Progenitor cell of endocrine pancreas (in vitro differentiated cells): ENCODE measurements at regions not wholly inside any gene's neighbourhood (a gene's known extent, or its start where the extent isn't known, plus 50 kb on each side); places are given as distances from the start of the nearest gene placed in this dataset.

Experiments used
- DNase-seq: peaks from one replicate; pipeline ENCODE4 v3.0.0; 2021; ENCODE audit warnings: low spot score; ENCODE audit not compliant: unreplicated experiment
- H3K27ac Mint-ChIP-seq: 2 replicates; pipeline ENCODE4 v1.8.0; 2021; ENCODE audit warnings: mild to moderate bottlenecking, moderate library complexity, mixed read lengths
- H3K27me3 Mint-ChIP-seq: 2 replicates; pipeline ENCODE4 v1.8.0; 2021; ENCODE audit warnings: mixed read lengths
- H3K36me3 Mint-ChIP-seq: 2 replicates; pipeline ENCODE4 v1.8.0; 2022; ENCODE audit warnings: mixed read lengths; ENCODE audit not compliant: insufficient read depth
- H3K4me1 Mint-ChIP-seq: 2 replicates; pipeline ENCODE4 v1.8.0; 2021; ENCODE audit warnings: low read depth, mixed read lengths
- H3K4me3 Mint-ChIP-seq: 2 replicates; pipeline ENCODE4 v1.8.0; 2021; ENCODE audit warnings: low read depth, mild to moderate bottlenecking, moderate library complexity, mixed read lengths
- H3K9me3 Mint-ChIP-seq: 2 replicates; pipeline ENCODE4 v1.8.0; 2021; ENCODE audit warnings: low read depth, mixed read lengths
- TF ChIP-seq, protein P1 (sequence below): fragments of 200-600 bp; sonication (generic); IDR thresholded peaks from one replicate; pipeline ENCODE4 v1.5.0; 2021; ENCODE audit warnings: antibody characterized with exemption, mild to moderate bottlenecking; ENCODE audit not compliant: unreplicated experiment

DNA sequence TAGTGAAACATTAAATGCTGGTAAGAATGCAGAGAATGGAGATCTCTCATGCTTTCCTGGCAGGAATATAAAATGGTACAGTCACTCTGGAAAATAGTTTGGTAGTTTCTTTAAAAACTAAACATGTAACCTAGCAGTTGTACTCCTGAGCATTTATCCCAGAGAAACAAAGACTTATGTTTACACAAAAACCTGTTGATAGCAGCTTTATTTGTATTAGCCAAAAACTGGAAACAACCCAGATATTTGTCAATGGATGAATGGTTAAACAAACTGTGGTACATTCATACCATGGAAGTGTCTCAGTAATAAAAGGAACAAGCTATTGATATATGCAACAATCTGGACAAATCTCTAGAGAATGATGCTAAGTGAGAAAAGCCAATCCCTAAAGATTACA lies 81.7 kb upstream of the CTAGE1 start:
- no peaks in the 10 kb centered on the region for H3K27me3 Mint-ChIP-seq
- no peak for DNase-seq
- no peak overlapping the region for H3K27ac Mint-ChIP-seq
- H3K4me3 Mint-ChIP-seq, result no peak overlapping the region
- H3K4me1 Mint-ChIP-seq, result peaks cover 1% of the 10 kb centered on the region
- H3K9me3 Mint-ChIP-seq, result peaks cover 22% of the 10 kb centered on the region
- TF ChIP-seq, protein P1, sequence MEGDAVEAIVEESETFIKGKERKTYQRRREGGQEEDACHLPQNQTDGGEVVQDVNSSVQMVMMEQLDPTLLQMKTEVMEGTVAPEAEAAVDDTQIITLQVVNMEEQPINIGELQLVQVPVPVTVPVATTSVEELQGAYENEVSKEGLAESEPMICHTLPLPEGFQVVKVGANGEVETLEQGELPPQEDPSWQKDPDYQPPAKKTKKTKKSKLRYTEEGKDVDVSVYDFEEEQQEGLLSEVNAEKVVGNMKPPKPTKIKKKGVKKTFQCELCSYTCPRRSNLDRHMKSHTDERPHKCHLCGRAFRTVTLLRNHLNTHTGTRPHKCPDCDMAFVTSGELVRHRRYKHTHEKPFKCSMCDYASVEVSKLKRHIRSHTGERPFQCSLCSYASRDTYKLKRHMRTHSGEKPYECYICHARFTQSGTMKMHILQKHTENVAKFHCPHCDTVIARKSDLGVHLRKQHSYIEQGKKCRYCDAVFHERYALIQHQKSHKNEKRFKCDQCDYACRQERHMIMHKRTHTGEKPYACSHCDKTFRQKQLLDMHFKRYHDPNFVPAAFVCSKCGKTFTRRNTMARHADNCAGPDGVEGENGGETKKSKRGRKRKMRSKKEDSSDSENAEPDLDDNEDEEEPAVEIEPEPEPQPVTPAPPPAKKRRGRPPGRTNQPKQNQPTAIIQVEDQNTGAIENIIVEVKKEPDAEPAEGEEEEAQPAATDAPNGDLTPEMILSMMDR, result no peak
- H3K36me3 Mint-ChIP-seq, result peaks cover 4% of the 10 kb centered on the region

DNA sequence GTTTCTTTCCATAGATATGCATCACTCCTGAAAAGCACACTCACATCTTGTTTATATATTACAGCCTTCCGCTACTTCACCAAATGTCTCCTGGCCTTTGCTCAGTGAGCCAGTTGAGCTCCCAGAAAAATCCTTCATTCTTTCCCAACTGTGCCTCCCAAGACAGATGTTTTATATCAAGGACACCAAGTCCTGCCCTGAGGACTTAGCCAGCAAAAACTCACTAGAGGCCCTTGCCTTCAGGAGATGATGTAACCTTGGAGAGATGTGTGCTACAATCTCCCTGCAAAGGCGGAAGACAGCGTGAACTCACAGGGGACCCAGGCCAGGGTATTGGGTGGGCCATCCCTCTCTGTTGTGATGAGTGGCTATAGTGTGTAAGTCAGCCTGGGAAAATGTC lies 86.1 kb upstream of the CTAGE1 start:
- Mint-ChIP-seq H3K9me3 (peaks cover 4% of the 10 kb centered on the region), H3K4me1 (peaks cover 2% of the 10 kb centered on the region)
- TF ChIP-seq, protein P1, result no peak

DNA sequence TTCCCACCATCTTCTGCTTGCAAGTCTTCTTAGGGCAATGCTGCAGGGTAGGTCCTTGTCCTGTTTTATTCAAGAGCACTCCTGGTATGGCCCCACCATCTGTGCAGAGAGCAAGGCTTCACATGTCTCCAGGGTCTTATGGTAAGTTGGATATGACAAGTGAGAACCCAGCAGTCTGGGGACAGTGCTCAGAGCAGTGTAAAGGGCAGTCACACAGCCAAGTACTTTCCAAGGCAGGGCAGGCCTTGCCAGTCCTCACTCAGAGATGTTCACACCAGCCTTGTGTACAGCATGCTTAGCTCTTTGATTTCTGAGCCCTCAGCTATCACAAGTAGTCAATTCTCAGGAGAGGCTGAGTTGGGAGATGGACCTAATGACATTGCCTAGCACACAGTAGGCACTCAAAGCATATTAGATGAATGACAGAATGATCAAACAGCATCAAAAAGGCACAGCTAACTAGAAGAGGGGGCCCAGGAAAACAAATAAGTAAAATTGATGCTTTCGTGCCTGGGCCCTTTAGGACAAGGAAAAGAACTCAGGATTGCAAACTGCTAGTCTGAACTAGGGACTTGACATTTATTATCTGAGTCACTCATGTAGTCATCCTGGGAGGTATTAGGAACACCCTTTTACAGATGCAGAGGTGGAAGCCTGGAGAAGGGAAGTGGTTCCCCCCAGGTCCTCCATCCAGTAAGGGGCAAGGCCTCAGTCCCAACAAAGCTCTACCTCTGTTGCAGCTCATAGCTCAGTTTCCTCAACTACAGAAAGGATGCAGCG lies 86.7 kb upstream of the CTAGE1 start:
- no peaks in the 10 kb centered on the region for H3K9me3 Mint-ChIP-seq
- H3K4me1 Mint-ChIP-seq, result peaks cover 1% of the 10 kb centered on the region
- H3K4me3 Mint-ChIP-seq, result no peak overlapping the region
- H3K27ac Mint-ChIP-seq, result no peak overlapping the region
- TF ChIP-seq, protein P1, result no peak
- DNase-seq, result no peak
- H3K36me3 Mint-ChIP-seq, result no peaks in the 10 kb centered on the region
- H3K27me3 Mint-ChIP-seq, result no peaks in the 10 kb centered on the region

More for the DNA sequence above, 86.1 kb upstream of the CTAGE1 start:
- Mint-ChIP-seq H3K4me3 (no peak overlapping the region), H3K27ac (no peak overlapping the region), H3K27me3 (no peaks in the 10 kb centered on the region), H3K36me3 (peaks cover 1% of the 10 kb centered on the region)
- no peak for DNase-seq

DNA sequence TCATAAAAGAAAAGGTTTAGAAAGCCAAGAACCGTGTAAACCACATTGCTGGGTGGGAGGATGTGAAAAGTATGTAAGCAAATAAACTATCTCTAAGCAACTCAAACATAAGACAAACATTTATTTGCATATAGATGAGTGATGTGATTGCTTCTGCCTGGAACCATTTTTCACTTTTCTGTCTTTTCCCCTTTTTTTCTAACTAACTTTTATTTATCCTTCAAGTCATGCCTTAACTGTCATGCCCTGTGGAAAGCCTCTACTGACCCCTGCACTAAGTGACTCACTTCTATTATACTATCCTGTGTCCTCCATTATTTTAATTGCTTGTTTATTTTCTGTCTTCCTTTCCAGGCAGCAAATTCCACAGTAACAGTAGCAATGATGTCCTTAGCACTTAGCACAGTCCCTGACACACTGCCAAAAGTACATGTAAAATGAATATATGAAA lies 87.5 kb upstream of the CTAGE1 start:
- TF ChIP-seq, protein P1, result no peak
- peaks cover 1% of the 10 kb centered on the region for H3K4me1 Mint-ChIP-seq
- H3K36me3 Mint-ChIP-seq, result no peaks in the 10 kb centered on the region
- H3K27ac Mint-ChIP-seq, result no peak overlapping the region
- peaks cover 2% of the 10 kb centered on the region for H3K9me3 Mint-ChIP-seq
- DNase-seq, result no peak
- H3K4me3 Mint-ChIP-seq, result no peak overlapping the region
- no peaks in the 10 kb centered on the region for H3K27me3 Mint-ChIP-seq

DNA sequence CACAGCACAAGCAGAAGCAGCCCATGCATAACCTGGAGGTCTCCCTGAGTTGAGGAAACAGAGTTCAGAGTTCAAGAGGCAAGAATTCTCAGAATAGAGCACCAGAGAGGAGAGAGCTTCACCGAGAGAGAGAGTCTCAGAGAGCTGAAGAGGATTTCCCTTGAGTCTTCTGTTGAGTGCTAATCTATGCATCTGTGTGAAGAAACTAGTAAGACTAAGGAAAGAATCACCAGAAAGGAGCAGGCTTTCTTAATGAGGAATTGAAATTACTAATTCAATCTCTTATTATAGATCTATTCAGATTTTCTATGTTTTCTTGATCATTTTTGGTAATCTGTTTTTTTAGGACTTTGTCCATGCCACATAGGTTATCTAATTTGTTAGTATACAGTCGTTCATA lies 89.3 kb upstream of the CTAGE1 start:
- H3K4me1 Mint-ChIP-seq, result peaks cover 10% of the 10 kb centered on the region
- H3K9me3 Mint-ChIP-seq, result peaks cover 2% of the 10 kb centered on the region
- no peak for DNase-seq
- H3K4me3 Mint-ChIP-seq, result no peak overlapping the region
- H3K27ac Mint-ChIP-seq, result no peak overlapping the region
- H3K36me3 Mint-ChIP-seq, result no peaks in the 10 kb centered on the region
- TF ChIP-seq, protein P1, result no peak
- H3K27me3 Mint-ChIP-seq, result no peaks in the 10 kb centered on the region
